ENCODE measurements at regions not wholly inside any gene's neighbourhood (a gene's known extent, or its start where the extent isn't known, plus 50 kb on each side); places are given as distances from the start of the nearest gene placed in this dataset.

- ChIA-PET POLR2A (no interaction called here), CTCF (interaction anchor here (0.6 kb wide), 1 partner anchor 20 kb away, joined by 3 read pairs; no protein-coding TSS in a partner anchor)
- intact Hi-C loops (cut with micrococcal nuclease), result loop anchor here (2.0 kb wide), 1 partner anchor 329 kb away; no protein-coding TSS in a partner anchor
- no TSS peak for BruUV-seq (replicated peaks)
- no peaks in the 10 kb centered on the region for H3K27me3 Mint-ChIP-seq (ENCODE audit: insufficient read depth, unreplicated experiment)
- no peak overlapping the region for H3K4me3 Mint-ChIP-seq (ENCODE audit: unreplicated experiment)
- peaks cover 5% of the 10 kb centered on the region for H3K36me3 Mint-ChIP-seq (ENCODE audit: insufficient read depth, unreplicated experiment)
- no peak for DNase-seq (ENCODE audit: unreplicated experiment)
- H3K4me1 Mint-ChIP-seq (ENCODE audit: insufficient read depth, unreplicated experiment), result no peaks in the 10 kb centered on the region
- TF ChIP-seq CTCF (IDR thresholded peaks at IDR 0.05; ENCODE audit: unreplicated experiment), result no peak
- H3K9me3 Mint-ChIP-seq (ENCODE audit: unreplicated experiment), result no peaks in the 10 kb centered on the region
- H3K27ac Mint-ChIP-seq (ENCODE audit: low read depth, unreplicated experiment), result no peak overlapping the region
Observed at GRCh38 chr11:92557879-92558278, 333.3 kb downstream of the FAT3 start.

- no peak overlapping the region for H3K27ac Mint-ChIP-seq (ENCODE audit: low read depth, unreplicated experiment)
- BruUV-seq (replicated peaks), result no TSS peak
- H3K4me3 Mint-ChIP-seq (ENCODE audit: unreplicated experiment), result no peak overlapping the region
- no peak for DNase-seq (ENCODE audit: unreplicated experiment)
- no peaks in the 10 kb centered on the region for H3K27me3 Mint-ChIP-seq (ENCODE audit: insufficient read depth, unreplicated experiment)
- TF ChIP-seq CTCF (IDR thresholded peaks at IDR 0.05; ENCODE audit: unreplicated experiment), result no peak
- H3K4me1 Mint-ChIP-seq (ENCODE audit: insufficient read depth, unreplicated experiment), result no peaks in the 10 kb centered on the region
- no peaks in the 10 kb centered on the region for H3K9me3 Mint-ChIP-seq (ENCODE audit: unreplicated experiment)
- intact Hi-C loops (cut with micrococcal nuclease), result no loop called here
- CTCF ChIA-PET, result interaction anchor here (0.6 kb wide), 2 partner anchors 20 to 22 kb away, joined by 3 read pairs; no protein-coding TSS in a partner anchor
- POLR2A ChIA-PET, result no interaction called here
- peaks cover 5% of the 10 kb centered on the region for H3K36me3 Mint-ChIP-seq (ENCODE audit: insufficient read depth, unreplicated experiment)
Observed at GRCh38 chr11:92558323-92558722, 333.7 kb downstream of the FAT3 start.

GRCh38 chr11:92569726-92570125 lies 345.1 kb downstream of the FAT3 start:
- no peaks in the 10 kb centered on the region for H3K4me1 Mint-ChIP-seq (ENCODE audit: insufficient read depth, unreplicated experiment)
- H3K36me3 Mint-ChIP-seq (ENCODE audit: insufficient read depth, unreplicated experiment), result no peaks in the 10 kb centered on the region
- H3K9me3 Mint-ChIP-seq (ENCODE audit: unreplicated experiment), result no peaks in the 10 kb centered on the region
- intact Hi-C loops (cut with micrococcal nuclease), result no loop called here
- no TSS peak for BruUV-seq (replicated peaks)
- POLR2A ChIA-PET, result no interaction called here
- CTCF ChIA-PET, result interaction anchor here (0.6 kb wide), 1 partner anchor 292 kb away, joined by 8 read pairs; no protein-coding TSS in a partner anchor
- DNase-seq (ENCODE audit: unreplicated experiment), result no peak
- no peak overlapping the region for H3K27ac Mint-ChIP-seq (ENCODE audit: low read depth, unreplicated experiment)
- H3K4me3 Mint-ChIP-seq (ENCODE audit: unreplicated experiment), result no peak overlapping the region
- TF ChIP-seq CTCF (IDR thresholded peaks at IDR 0.05; ENCODE audit: unreplicated experiment), result no peak
- no peaks in the 10 kb centered on the region for H3K27me3 Mint-ChIP-seq (ENCODE audit: insufficient read depth, unreplicated experiment)

GRCh38 chr11:92572559-92572958 lies 347.9 kb downstream of the FAT3 start:
- intact Hi-C loops (cut with micrococcal nuclease), result no loop called here
- Mint-ChIP-seq H3K4me3 (ENCODE audit: unreplicated experiment) (no peak overlapping the region), H3K4me1 (ENCODE audit: insufficient read depth, unreplicated experiment) (no peaks in the 10 kb centered on the region), H3K27ac (ENCODE audit: low read depth, unreplicated experiment) (no peak overlapping the region), H3K27me3 (ENCODE audit: insufficient read depth, unreplicated experiment) (no peaks in the 10 kb centered on the region), H3K9me3 (ENCODE audit: unreplicated experiment) (no peaks in the 10 kb centered on the region), H3K36me3 (ENCODE audit: insufficient read depth, unreplicated experiment) (no peaks in the 10 kb centered on the region)
- DNase-seq (ENCODE audit: unreplicated experiment), result no peak
- TF ChIP-seq CTCF (IDR thresholded peaks at IDR 0.05; ENCODE audit: unreplicated experiment), result no peak
- CTCF ChIA-PET, result interaction anchor here (0.6 to 0.7 kb wide), 2 partner anchors 304 to 534 kb away, joined by 3 read pairs; no protein-coding TSS in a partner anchor
- POLR2A ChIA-PET, result no interaction called here
- no TSS peak for BruUV-seq (replicated peaks)
